GM18867 (cell line): ENCODE measurements at regions not wholly inside any gene's neighbourhood (a gene's known extent, or its start where the extent isn't known, plus 50 kb on each side); places are given as distances from the start of the nearest gene placed in this dataset.

Experiments used
- ATAC-seq: cut with Tn5 transposase; IDR thresholded peaks from one replicate; pipeline ENCODE4 v1.9.1; 2021; ENCODE audit warnings: mild to moderate bottlenecking, moderate library complexity; ENCODE audit not compliant: unreplicated experiment

DNA sequence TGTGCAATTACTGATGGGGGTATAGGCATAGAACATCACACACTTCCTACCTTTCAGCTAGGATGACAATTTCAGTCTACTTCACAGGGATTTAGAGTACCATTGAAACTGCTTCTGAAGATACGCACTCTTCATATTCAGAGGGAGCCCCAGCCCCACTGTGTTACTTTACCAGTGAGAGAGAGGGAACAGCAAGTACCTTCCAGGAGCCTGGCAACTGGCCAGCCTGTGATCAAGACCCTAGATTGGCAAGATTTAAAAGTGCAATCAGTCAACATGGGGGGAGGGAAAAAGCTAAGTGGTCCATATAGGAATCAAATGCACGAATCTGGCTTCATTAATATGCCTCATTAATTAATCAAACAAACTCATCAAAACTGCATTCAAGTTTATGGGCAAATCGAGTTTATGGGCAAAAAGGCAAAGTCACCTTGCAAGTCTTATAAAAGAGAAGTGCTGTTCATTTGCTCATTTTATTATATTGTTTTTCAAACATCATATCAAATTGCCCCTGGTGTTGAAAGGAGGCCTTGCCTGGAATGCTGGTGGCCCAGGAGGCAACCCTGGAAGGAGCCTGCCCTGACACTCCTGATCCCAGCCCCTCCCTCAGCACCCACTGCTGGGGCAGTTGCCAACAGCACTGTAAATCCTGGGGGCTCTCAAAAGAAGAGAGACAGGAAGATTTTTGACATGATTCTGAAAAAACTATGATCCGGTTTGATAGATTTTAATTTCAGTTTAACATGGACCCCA lies 184.9 kb upstream of the DPT start:
- no peak for ATAC-seq

DNA sequence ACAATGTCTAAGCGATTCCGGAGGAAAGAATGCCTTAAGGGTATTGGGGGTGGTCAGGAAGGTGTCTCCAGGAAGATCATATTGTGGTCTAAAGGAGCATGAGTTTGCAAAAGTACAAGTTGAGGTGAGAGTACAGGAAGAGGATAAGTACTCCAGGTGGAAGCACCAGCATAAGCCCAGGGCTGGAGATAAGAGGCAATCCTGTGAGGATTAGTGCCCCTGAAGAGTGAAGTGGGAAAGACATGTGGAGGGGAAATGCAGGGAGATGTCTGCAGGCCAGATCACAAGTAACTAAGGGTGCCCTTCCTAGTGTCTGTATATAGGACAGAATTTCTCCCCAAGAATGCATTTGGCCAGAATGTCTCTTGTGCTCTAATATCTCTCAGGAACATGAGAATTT lies 188.3 kb upstream of the DPT start:
- no peak for ATAC-seq

DNA sequence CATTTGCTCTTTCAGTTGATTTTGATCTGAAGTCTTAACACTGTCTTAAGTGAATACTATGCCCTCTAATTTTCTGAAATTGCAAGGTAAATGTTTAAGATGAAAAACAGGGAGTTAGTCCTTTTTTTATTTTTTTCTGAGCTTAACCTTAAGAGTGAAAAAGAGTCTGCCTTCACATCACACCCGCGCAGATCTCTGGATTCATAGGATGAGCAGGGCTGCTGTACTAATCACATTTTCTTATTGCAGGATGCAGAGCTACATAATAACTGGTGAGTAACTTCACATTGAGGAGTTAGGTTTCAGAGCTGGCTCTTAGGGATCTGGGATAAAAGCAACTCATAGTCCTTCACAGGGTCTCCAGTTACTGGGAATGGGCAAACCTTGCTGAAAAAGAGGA lies 188.7 kb upstream of the ATP1B1 start:
- ATAC-seq = no peak

DNA sequence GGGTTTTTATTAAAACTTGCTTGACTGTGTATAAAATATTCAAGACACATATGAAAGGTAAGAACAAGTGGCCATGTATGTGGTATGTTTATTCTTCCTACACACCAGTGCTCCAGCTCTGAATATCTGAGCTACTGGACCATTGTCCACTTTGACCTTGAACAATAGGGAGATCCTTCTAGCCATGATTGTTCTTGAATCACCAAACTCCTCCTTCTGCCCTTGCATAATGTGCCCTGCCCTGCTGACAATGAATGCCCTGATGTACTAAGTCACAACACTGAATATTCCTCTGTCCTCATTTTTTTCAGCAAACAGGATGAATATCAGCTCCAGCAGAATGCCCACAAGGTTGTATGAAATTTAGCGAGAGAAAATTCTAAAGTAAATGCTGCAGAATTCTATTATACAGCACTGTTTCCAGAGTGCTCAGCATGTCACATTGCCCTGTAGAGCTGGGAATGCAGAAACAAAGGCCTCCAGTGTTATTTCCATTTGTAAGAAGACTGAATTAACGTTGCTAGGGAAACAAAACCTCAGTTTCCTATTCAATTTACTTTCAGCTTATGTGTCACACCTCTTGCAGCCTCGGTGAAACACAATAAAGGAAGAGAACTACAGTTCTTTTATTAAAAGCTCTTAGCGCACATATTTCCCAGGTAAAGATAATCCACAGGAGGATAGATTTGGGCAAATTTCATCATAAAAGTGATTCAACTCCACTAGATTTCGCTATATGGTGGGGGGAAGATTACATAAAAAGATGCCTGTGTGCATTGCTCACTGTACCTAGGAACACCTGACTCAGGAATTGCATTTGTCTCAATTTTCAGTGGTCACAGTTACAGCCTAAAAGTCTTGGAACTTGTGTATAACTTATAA lies 187.4 kb upstream of the ATP1B1 start:
- no peak for ATAC-seq

DNA sequence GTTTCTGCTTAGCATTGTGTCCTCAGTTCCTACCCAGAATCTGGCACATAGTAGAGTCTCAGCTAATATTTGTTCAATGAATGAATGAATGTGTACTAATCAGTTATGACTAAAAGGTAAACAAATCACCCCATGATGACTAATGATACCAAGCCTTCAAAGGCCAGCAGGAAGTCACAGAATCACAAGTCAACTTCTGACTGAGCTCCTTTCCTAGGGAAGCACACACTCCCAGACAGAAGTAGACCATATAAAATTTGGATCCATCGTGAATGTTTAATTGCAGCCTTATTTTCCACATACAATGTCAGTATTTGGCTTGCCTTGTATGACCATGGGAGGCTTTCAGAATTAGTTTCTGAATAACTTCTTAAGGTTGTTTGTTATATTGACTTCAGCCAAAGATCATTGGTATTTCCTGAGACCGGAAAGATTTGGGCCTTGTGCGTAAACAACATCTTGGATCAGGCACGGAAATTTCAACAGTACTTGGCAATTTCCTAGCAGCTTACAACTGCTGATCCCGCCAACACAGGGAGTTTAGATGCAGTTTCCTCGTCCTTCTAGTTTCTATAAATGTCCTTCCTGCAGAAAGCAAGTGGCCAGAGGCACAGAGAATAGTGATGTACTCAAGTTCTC lies 185.9 kb upstream of the ATP1B1 start:
- no peak for ATAC-seq

DNA sequence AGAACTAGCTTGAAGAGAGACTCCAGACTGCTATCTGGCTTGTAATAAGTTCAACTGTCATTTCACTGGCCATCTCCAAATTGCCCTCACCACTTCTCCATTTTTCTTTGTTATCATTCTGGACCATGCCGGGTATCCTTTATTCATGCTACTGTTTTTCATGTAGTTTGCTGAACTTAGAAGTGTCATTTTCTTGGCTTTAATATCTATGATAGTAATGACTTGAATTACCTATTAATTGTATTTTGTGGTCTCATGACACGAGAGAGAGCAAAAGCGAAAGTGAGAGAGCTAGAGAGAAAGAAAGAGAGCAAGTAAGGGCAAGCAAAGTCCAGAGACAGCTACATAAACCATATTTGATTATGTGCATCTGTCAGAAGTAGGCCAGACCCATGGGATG lies 184.9 kb upstream of the ATP1B1 start:
- peak; percentile 87 for ATAC-seq

DNA sequence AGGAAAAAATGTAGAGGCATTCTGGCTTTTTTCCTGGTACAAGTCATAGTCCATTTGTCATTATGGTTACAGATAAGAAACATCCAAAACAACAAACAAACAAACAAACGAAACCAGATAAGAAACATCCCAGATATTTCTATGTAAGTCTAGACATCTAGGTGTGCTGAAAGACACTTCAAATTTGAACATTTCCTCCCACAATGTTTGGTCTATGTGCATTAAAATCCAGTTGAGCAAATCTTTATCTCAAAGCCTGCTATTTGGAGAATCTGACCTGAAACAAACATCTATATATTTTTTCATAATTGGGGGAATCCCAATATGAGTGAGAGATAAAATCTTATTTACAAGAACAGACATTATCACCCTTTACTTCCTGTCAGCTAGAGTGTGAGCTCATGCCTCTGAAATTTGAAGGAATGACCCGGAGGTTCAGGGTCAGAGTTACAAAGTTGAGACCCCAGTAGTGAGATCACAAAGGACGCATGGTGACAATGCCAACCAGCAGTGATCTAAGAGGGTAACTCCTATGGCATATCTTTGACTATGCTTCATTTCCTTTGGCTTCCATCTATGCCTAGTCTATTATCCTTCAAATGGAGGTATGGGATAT lies 182.9 kb upstream of the ATP1B1 start:
- ATAC-seq = no peak

DNA sequence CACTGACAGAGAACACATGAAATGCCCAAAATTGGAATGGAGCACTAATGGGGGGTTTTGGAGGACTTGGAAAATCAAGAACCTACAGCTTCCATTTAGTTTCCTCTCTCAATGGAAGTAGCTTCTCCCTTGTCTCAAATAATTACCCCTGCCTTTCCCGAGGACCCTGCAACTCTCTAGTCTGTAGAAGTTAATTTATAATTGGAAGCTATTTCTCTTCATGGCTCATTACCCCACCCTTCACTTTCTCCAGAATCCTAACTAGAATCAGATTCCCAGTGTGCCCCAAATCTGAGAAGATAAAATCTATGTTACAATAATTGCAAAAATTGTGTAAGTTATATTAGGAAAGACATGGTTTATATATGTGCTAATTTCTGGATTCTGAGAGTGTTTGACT lies 181.5 kb upstream of the ATP1B1 start:
- no peak for ATAC-seq

DNA sequence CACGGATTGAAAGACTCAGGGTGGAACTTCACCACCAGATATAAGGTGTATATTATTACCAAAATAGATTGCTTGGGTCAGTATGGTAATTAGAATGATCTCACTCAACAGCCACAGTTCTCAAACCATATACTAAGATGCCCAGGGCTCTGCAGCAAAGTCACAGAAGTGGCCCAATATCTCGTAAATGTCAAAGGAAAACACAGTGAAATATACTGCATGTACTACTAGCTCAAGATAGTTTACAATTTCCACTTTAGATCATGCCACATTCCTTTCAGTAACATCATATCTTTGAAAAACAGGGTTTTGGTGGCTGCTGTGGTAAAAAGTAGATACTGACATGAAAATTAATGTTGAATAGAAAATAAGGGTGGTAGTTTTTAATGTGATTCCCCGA lies 180.3 kb upstream of the ATP1B1 start:
- ATAC-seq = no peak

DNA sequence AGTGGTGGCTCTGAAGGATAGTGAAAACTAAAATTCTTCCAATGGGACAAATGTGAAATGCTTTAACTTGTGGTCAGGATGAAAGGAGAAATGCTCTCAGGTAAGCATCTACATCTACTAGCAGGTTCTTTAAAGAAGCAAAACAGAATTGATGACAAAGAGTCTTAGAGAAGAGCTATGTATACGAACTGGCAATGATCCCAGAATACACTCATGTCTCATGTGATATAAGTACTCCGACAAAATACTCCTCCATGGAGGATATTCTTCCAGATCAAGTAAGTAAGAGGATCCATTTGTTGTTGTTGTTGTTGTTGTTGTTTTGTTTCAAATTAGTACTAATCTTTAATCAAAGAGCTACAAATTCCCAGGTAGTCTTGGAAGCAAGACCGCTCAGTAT lies 174.0 kb upstream of the ATP1B1 start:
- ATAC-seq = no peak

DNA sequence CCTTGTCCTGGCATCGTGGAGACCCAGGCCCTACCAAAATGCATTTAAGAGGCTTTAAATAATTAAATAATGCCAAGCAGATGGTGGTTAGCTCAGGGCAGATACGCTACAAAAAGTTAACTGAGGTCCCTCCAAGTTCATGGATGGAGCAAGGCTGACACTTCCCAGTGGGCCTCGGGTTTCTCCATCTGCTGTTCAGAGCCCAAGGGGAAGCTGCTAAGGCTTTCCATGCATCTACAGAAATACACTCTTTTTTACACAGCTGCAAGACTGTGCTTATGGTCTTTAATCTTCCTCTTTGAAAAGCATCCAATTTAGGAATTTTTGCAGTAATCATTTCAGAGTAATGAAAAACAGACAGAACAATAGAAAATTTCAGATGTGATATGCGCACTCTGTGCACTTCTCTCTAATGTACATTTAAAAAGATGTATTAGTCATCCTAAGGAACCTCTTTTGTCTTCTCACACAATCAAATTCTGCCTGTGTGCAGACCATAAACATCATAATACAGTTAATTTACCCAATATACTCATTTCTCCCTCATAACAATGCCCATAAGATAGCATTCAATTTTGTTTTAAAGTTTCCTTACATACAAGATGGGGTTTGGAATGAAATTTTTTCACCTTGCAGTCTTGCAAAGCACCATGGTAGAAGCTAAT lies 173.2 kb upstream of the ATP1B1 start:
- ATAC-seq = no peak

DNA sequence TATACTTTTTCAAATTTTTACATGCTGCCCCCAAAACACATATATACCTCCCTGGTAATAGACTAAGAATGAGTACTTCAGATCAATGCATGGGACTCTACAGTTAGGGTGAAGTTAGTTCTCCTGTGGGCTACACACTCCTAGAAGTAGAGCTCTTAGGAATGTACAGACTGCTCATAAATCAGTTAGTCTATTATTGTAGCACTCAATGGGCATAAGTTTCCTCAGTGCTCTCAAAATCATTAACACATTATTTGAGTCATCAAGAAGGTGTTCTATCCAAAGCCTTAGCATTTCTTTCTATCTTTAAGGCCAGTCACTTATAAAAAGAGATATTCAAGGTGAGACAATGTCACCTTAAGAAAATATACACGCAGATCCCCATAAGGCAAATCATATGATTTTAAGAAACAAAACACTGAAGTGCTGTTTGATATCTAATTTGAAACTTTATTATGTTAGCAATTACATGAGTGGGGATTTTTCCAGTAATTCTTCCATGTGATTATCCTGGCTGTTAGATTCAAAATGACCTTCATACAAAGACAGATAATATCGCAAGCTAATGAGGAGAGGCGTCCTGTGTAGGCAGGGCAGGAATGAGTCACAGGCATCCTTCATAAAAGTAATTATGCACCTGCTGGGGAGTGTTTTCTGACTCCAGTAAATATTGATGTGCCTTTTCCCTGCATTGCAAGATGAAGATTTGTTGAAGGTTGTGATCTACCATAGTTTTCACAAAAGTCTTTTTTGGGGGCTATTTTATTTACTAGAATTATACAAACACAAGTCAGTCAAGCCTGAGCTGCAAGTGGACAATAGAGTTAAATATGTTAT lies 167.2 kb upstream of the ATP1B1 start:
- ATAC-seq = no peak

DNA sequence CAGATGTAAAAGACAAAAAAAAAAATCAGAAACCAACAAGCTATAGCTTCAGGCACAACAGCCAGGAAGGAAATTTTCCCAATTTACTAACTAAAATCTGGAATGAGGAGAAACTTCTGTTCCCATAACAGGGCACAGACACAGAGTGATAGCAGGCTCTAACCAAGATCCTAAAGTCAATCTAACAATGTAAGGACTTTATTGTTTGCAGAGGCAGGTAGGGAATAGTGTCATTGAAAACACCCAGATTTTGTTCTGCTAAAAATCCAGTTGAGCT lies 166.6 kb upstream of the ATP1B1 start:
- ATAC-seq = no peak

DNA sequence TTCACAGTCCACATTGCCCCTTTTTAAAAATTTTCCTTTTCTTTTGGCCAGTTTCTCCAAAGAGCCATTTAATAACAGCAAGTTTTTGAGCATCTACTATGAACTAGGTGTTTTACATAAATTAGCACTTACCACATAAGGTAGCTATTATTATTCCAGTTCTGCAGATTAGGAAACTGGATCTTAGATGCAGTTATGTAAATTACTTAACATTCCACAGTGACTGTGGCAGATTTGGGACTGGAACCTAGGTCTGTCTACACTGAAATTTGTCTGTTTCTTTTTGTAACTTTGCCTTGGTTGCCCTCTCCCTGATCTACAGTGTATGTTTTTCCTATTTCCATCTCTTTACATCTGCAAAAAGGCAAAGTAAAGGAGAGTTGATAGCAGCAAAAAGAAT lies 164.8 kb upstream of the ATP1B1 start:
- ATAC-seq = no peak

DNA sequence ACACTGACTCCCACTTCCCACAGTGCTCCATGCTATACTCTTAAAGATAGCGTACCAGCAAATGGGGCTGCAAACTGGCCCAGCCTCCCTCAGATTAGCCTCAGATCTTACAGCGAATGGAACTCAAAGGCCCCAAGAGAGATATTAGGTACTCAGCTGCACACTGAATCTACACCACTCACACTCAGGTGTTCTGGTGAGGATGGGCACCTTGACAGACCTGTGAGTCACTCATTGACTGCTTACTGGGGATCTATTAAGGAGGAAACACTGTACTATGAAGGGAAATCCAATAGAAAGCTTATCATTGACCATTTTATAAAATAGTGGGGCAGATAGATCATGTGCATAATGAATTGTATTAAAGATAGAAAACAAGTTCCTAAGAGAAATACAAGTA lies 164.3 kb upstream of the ATP1B1 start:
- no peak for ATAC-seq

DNA sequence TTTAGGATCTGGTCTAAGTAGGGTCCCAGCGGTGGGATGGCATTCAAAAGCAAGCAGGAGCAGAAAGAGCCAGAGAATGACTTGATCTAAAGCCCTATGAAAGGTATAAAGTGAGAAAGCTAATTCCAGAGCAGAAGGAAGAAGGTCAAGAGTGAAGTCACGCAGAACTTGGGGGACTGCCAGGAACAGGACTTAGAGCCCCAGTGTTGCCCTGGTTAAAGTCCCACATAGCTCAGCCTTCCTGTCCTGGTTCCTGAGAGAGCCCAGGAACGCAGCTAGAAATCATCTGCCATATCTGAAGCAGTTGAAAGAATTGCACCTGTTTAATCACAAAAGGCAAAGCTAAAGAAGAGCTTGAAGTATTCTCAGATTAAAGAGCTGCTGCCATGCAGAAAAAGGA lies 160.6 kb upstream of the ATP1B1 start:
- ATAC-seq = no peak

DNA sequence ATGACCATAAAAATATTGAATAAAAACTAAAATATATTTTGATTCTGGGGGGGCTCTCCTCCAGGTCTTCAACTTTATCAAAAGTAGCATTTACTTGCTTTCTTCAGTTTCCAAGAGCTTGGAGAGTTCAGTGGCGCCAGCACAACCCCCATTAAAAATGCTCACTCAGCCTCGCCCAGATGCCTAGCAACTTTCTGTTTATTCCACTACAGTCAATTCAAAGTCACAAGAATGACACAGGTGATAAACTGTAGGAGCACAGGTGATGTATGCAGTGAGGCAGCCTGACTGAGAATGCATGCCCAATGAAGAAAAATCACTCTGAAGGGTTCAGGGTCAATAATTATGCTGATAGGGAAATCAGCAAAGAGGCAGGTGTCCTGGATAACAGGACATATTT lies 159.4 kb upstream of the ATP1B1 start:
- ATAC-seq = no peak

DNA sequence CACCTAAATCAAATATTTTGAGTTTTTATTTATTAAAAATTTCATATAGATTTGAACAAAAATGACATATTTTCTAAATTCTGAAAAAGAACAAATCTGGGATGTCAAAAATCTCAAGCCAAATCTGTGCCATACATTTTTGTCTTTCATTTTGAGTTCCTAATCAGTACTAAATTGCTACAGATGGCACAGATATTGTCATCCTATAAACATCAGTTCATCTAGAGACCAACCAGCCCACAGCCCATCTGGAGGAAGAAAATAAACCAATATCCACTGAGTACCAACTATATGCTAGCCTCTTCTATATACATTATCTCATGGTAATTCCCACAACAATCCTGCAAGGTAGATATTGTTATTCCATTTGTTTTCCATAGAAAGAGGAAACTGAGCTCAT lies 156.8 kb upstream of the ATP1B1 start:
- no peak for ATAC-seq

DNA sequence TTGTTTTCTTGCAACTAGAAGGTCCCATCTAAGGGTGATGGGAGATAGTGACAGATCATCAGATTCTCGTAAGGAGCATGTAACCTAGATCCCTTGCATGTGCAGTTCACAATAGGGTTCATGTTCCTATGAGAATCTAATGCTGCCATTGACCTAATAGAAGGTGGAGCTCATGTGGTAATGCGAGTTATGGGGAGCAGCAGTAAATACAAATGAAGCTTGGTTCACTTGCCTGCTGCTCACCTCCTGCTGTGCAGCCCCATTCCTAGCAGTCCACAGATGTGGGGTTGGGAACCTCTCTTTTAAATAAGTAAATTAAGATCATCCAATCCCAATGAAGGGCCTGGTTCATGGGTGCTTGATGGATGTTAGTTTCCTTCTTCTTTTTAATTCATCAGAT lies 148.7 kb upstream of the ATP1B1 start:
- no peak for ATAC-seq

DNA sequence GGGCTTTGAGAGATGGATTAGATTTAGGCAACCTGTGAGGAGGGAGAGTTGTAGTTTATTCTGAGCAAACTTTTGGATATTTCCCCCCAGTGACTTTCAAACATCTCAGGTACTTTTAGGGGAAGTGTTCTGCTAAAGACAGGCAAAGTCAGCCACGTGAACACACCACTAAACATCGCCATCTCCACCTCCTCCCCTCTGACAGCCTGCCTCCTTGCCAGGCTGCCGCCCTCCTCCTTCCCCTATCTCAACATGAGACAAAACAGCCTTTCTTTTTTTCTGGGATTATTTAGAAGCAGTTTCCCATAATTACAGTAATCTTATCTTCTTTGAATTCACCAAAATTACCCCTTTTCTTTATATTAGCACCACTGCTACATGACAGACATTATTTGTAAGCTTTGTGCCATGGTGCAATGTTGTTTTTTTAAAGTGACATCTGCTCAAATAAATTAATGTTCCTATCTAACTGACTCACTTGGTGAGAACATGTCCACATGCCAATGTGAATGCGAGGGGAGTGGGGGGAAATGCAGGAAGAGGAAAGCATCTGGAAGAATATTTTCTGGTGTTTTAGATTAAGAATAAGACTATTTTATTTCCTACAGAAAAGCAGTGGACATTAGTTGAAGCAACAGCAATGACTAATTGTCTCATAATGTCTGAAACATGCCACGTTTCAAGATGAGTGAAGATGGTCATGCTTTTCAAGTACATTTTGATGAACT lies 147.8 kb upstream of the ATP1B1 start:
- no peak for ATAC-seq
